ENCODE measurements at regions not wholly inside any gene's neighbourhood (a gene's known extent, or its start where the extent isn't known, plus 50 kb on each side); places are given as distances from the start of the nearest gene placed in this dataset.

GRCh38 chr13:106010836-106011235, 524.6 kb downstream of the EFNB2 start:
- no peak for DNase-seq

- no peak for DNase-seq
These were observed 526.9 kb downstream of the EFNB2 start for GRCh38 chr13:106008540-106008939.

GRCh38 chr13:106007156-106007555, 528.3 kb downstream of the EFNB2 start:
- no peak for DNase-seq

- DNase-seq: no peak
These were observed 531.8 kb downstream of the EFNB2 start for GRCh38 chr13:106003651-106004050.

GRCh38 chr13:106001443-106001842, 534.0 kb downstream of the EFNB2 start:
- no peak for DNase-seq

GRCh38 chr13:105997581-105998550, 537.6 kb downstream of the EFNB2 start:
- DNase-seq: no peak

GRCh38 chr13:105996391-105997025, 539.0 kb downstream of the EFNB2 start:
- DNase-seq: no peak

- no peak for DNase-seq
These were observed 541.1 kb downstream of the EFNB2 start for GRCh38 chr13:105994340-105994739.

GRCh38 chr13:105991622-105992277, 543.7 kb downstream of the EFNB2 start:
- no peak for DNase-seq

- DNase-seq: no peak
These were observed 544.3 kb downstream of the EFNB2 start for GRCh38 chr13:105991131-105991530.

- no peak for DNase-seq
These were observed 545.1 kb downstream of the EFNB2 start for GRCh38 chr13:105990256-105990958.

- no peak for DNase-seq
These were observed 550.8 kb downstream of the EFNB2 start for GRCh38 chr13:105984646-105985045.

- DNase-seq: no peak
These were observed 551.2 kb downstream of the EFNB2 start for GRCh38 chr13:105984236-105984635.

- DNase-seq: no peak
These were observed 553.1 kb downstream of the EFNB2 start for GRCh38 chr13:105982219-105982930.

GRCh38 chr13:105979131-105980011, 556.1 kb downstream of the EFNB2 start:
- no peak for DNase-seq

GRCh38 chr13:105974380-105974779, 561.1 kb downstream of the EFNB2 start:
- DNase-seq: no peak

- no peak for DNase-seq
These were observed 562.5 kb downstream of the EFNB2 start for GRCh38 chr13:105972811-105973590.

- no peak for DNase-seq
These were observed 563.1 kb downstream of the EFNB2 start for GRCh38 chr13:105972306-105972721.

- no peak for DNase-seq
These were observed 563.7 kb downstream of the EFNB2 start for GRCh38 chr13:105971738-105972137.

GRCh38 chr13:105971312-105971711, 564.1 kb downstream of the EFNB2 start:
- no peak for DNase-seq

Data from activated CD8-positive, alpha-beta memory T cell treated with anti-CD3 and anti-CD28 coated beads for 24 hours (primary cell).